ENCODE measurements at regions not wholly inside any gene's neighbourhood (a gene's known extent, or its start where the extent isn't known, plus 50 kb on each side); places are given as distances from the start of the nearest gene placed in this dataset.

DNA sequence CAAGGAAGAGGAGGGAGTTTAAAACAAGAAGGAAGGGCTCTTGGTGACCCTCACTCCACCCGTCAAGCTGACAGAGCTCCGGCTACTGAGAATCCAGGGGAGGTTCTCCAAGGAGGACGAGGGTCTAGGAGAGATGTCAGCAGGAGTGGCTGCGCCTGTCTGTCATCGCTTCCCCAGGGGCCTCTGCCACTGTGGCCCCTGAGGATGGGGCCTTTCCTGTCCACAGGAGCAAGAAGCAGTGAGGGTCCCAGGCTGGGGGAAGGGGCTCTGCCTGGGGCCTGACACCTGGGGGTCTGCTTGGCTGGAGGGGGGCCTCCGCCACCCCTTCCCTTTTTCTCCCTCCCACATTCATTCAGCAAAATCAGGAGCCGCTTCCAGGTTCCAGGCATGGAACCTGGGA, 66.5 kb upstream of the TNRC6C start:
- in situ Hi-C loops (cut with HindIII; ENCODE audit: low sequenced_read_pairs) = no loop called here
- DNase-seq (ENCODE audit: low spot score) = no peak

DNA sequence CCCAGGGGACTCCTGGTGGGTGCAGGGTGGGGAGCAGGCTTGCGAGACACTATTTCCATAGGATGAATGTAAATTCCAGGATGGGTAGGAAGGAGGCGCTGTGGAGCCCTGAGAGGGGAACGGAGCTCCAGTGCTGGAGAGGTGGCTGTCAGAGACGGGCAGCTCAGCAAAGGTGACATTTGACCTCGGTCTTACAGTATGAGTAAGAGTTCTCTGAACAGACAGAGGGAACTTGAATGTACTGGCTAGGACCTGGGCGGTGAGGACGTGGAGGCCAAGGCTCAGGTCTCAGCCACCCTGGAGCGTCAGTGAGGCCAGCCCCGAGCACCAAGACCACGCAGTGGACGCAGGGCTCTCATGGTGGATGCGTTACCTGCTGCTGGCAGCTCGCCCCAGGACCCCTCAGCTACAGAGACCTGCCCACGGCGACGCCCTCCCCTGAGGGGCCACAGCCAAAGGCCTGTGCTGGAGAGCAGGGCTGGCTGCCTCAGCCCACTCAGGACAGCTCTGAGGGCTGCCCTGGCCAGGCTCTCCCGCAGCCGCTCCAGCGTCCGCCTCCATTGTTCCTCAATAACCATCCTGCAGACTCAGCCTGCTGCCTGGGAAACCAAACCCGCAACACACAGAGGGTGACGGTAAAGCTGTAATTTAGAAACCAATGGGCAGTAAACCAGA, 65.9 kb upstream of the TNRC6C start:
- in situ Hi-C loops (cut with HindIII; ENCODE audit: low sequenced_read_pairs) = no loop called here
- no peak for DNase-seq (ENCODE audit: low spot score)

DNA sequence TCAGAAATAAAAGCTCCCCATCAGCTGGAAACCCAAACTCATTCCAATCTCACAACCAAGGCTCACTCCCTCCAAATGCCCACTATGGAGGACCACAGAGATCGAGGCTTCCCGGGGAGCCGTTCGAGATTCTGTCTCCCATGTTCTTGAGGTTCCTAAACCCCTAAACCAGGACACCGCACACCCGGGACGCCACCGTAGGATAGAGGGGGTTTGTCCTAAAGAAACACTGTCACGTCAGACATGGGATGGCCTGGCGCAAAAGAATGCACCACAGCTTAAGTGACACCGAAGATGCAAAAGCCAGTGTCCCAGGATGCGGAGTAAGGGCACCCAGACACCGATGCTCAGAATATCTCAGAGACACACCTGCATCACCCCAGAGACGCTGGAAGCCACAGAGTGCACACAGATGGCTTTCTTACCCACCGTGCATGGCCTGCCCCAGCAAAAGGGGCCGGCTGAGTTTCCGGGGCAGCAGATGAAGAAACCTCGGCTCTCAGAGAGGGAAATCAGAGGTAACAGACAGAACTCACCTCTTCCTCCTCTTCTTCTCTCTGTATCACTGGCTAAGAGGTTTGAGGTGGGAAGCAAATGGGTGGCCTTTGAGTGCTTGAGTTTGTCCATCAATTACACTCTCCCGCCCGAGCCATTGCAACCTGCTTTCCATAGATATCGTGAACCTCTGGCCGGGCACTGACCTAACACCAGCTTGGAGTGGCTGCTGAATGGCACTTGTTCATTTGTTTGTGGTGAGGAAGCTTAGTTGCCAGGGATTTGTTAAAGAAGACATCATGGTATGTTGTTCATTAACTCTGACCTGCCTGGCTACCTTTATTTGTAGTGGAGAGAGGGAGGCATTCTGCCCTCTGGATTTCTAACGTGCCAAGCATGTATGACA, 65.1 kb upstream of the TNRC6C start:
- DNase-seq (ENCODE audit: low spot score) = no peak
- in situ Hi-C loops (cut with HindIII; ENCODE audit: low sequenced_read_pairs) = no loop called here

DNA sequence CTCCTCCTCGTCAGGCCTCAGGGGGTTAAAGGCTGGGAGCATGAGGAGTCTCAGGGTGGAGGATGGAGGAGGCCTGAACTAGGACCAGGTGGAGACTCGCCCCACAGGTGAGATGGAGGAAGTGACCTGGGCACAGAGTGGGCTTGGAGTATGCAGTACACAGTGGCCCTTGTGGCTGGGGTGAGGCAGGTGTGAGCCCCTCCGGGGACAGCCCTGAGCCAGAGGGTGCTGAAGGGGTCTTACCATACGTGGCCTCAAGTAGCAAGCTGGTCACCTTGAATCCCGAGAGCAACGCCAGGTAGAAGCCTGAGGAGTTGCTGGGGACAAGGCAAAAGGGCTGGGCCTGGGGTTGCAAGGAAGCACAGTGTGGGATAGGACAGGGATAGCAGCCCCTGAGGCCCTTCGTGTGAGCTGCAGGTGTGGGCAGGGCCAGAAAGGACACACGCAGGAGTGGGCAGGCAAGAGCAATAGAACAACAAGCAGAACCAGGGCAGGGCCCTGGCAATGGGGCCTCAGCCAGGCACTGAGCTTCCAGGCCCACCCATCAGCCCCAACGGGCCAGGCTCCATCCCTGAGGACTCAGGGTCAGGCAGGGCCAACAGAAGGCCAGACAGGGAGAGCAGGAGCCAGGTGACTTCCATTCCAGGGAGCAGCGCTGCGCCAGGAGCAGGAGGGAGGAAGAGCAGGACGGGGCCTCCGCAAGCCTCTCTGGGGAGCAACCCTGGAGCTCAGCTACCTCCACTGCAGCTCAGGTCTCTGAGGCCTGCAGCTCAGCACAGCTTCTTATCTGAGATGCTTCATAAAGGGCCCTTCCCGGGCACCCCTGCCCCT, 64.2 kb upstream of the TNRC6C start:
- DNase-seq (ENCODE audit: low spot score) = no peak
- in situ Hi-C loops (cut with HindIII; ENCODE audit: low sequenced_read_pairs) = no loop called here

DNA sequence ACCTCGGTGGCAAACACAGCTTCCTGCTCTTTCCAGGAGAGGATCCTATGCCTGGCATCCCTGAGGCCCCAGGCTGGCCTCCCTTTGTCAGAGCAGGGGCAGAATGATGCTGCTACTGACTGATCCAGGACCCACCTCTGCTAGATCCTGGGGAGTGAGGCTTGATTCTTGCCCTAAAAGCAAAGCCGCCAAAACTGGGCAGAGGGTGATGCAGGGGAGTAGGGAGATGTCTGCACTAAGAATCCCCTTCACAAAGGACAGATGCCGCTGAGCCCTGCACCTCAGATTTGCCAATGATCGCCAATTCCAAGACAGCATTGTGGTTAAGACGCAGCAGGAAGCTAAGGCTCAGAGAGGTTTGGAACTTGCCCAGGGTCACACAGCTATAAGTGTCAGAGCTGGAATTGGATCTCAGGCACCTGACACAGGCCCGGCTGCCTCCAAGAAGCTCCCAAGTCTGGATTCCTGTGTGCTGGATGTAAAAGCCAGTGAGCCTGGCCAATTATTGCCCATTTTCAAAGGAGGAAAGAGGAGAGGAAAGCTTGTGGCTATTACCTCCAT, 60.7 kb upstream of the TNRC6C start:
- in situ Hi-C loops (cut with HindIII; ENCODE audit: low sequenced_read_pairs) = no loop called here
- DNase-seq (ENCODE audit: low spot score) = no peak

DNA sequence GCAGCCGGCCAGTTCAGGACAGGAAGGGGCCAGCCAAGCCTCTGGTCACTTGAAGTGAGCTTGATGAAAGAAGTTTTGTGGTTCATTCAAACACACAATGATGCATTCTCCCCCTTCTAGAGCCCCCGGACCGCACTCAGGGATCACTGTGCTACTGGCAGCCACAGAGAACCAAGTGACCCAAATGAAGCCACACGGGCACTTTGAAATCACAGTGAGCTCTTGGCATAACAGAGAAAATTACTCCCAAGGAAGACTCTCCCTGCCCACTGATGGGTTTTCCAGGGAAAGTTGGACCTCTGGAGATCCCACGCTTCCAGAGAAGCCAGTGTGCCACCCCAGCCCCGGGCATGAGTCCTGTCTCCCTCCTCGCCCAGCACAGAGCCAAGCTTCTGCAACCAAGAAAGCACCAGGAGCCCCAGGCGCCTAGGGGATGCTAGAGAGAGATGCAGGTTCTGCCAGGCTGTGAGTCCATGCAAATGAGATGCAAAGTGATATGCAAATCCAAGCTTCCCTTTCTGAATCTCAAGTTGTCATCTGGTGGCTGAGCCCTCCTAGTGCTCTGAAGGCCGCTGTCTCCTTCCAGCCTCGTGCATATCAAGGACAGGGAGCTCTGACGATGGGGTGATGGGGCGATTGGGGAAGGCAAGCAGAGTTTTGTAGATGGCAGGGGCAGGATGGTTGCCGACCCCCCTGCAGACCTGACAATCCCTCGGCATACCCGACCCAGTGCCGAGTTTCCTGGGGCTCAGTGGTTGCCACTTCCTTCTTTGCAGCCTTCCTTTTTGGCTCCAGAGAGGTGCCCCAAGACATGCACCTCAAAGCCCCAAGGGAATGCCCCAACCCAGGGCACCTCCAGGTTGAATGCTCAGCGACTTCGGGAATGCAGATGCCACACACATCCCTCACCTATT, 59.7 kb upstream of the TNRC6C start:
- DNase-seq (ENCODE audit: low spot score) = no peak
- in situ Hi-C loops (cut with HindIII; ENCODE audit: low sequenced_read_pairs) = no loop called here

DNA sequence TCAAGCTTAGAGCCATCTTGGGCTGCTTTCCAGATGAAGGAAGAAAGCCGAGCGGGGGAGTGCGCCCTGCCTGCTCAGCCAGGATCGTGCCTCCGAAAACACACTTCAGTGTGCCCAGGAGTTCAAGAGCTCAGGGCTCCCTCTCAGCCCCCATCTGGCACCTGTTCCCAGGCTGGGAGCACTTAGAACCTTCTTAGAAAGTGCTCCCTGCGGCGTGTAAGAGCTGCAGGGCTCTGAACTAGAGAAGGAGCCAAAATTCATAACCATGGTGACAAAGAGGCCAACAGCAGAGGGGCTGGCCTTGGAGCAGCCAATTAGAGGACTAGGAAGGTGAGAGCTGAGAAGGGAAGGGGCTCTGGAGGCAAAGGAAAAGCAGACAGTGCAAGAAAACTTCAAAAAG, 59.0 kb upstream of the TNRC6C start:
- in situ Hi-C loops (cut with HindIII; ENCODE audit: low sequenced_read_pairs) = no loop called here
- no peak for DNase-seq (ENCODE audit: low spot score)

DNA sequence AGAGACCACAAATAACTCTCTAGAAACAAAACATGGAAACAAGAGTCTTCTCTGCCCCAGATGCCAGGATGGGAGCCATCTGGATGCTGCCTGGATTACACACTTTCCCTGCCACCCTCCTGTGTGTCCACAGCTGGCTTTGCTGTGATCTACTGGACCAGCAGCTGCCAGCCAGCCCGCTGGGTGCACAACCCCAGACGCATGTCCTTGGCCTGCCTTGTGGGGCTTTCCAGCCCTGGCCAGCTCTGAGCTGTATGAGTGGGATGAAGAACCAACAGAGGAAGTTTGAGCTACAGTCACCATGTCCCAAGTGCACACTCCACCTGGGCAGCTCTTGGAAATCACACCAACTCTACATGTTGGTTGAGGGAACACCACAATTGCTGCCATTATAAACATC, 57.0 kb upstream of the TNRC6C start:
- in situ Hi-C loops (cut with HindIII; ENCODE audit: low sequenced_read_pairs) = no loop called here
- no peak for DNase-seq (ENCODE audit: low spot score)

DNA sequence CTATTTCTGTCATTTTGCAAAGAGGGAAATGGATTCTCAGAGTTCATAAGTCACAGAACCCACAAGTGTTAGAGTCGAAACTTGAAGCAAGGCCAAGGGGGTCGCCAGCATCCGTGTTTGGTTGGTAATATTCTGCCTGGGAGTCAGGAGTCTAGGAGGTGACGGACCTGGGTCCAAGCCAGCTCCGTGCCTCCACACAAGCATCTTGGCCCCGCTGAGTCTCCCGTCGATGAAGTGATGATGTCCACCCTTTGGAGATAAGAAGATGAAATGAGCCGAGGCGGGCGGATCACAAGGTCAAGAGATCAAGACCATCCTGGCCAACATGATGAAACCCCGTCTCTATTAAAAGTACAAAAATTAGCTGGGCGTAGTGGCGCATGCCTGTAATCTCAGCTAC, 53.2 kb upstream of the TNRC6C start:
- in situ Hi-C loops (cut with HindIII; ENCODE audit: low sequenced_read_pairs) = no loop called here

DNA sequence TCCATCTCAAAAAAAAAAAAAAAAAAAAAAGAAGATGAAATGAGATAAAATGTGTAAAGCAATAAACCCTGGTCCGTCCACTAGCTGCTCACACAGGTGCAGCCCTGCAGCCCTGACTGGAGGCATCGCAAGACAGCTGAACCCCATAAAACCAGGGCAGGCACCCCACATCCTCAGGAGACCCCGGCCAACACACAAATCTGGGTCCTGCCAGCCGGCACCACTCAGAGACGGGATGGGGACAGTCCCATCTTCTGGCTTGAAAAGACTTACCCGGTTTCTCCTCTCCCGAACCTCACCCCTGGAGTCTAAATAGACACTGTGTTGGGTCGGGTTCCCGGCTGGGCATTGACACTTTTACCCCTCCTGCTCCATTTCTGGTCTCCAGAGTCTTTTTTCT, 52.7 kb upstream of the TNRC6C start:
- in situ Hi-C loops (cut with HindIII; ENCODE audit: low sequenced_read_pairs) = no loop called here
- no peak for DNase-seq (ENCODE audit: low spot score)

More for the DNA sequence above, 53.2 kb upstream of the TNRC6C start:
- DNase-seq (ENCODE audit: low spot score) = no peak

DNA sequence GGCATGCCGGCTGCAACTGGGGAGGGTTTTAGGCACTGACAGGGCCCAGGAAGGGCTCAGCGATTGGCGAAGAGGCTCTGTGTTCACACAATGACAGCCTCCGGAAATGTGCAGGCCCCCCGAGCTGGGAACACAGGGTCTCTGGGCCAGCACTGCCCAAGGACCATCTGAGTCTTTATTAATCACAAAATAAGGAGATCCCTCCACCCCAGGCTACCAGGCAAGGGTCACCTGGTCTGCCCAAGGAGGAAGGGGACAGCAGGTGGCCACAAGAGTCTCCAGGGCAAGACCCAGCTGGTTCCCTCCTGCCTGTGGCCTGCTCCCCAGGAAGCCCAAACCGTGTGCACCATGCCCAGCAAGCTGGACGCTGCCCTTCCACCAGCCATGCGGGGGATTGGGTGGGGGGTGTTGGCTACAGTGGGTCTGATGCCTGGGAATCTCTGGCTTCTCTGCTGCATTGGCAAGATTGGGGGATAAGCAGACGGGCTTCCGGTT, 52.1 kb upstream of the TNRC6C start:
- DNase-seq (ENCODE audit: low spot score) = no peak
- in situ Hi-C loops (cut with HindIII; ENCODE audit: low sequenced_read_pairs) = no loop called here

DNA sequence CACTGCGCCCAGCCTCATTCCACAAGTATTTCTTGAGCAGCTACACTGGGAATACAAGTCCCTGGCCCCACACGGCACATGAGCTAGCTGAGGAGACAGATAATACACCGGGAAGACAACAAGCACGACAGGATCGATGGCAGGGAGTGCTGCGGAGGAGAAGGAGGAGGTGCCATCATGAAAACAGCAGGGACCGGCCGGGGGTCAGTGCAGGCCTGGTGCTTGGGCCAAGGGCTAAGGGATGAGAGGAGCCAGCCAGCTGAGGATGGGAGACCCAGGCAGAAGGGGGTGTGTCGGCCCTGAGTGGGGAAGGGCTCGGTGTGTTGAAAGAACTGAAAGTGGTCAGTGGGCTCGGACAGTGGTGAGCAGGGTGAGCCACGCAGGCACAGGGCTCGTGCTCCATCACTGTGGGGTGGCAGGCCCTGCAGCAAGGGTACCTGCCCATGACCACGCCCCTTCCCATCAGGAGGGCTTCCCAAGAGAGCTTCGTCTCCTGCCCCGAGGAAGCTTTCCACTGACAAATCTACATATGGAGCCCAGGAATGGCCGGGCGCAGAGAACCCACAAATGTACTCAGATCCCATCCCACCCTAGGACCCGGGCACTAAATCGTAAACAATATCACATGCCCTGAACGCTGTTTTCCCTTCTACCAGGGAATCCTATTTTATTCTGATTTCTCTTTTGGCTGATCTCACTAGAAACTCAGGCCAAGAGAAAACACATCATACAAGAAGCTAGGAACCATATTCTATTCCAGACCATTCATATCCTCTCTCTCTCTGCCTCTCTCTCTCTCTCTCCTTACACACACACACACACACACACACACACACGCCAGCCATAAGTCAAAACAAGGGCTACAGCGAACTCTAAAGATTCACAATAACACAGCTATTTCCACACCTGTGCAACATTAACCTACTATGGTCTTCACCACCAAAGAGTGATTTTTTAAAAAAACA, 50.7 kb upstream of the TNRC6C start:
- in situ Hi-C loops (cut with HindIII; ENCODE audit: low sequenced_read_pairs) = no loop called here
- no peak for DNase-seq (ENCODE audit: low spot score)

DNA sequence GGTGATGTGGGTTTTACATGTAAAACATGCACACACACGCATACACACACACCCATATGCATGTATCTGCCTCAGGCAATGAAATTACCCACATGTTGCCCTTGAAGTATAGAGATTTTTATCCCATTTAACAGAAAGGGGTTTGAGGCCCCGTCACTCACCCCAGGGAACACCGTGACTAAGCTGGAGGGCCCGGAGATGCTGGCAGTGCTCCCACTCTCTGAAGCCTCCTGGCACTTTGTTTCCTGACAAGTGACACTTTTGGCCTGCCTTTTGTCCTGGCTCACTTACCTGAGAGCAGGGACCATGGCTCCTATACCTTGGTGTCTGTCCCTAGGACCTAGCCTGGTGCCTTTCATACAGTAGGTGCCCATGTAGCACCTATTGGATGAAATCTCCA, 50.0 kb upstream of the TNRC6C start:
- in situ Hi-C loops (cut with HindIII; ENCODE audit: low sequenced_read_pairs) = no loop called here
- DNase-seq (ENCODE audit: low spot score) = no peak

Measured in G401 (cell line).